ENCODE measurements at regions not wholly inside any gene's neighbourhood (a gene's known extent, or its start where the extent isn't known, plus 50 kb on each side); places are given as distances from the start of the nearest gene placed in this dataset.

GRCh38 chr4:62131049-62131448, 930.9 kb downstream of the ADGRL3 start:
- no peak for DNase-seq (ENCODE audit: low spot score)
- TF ChIP-seq, protein P1, sequence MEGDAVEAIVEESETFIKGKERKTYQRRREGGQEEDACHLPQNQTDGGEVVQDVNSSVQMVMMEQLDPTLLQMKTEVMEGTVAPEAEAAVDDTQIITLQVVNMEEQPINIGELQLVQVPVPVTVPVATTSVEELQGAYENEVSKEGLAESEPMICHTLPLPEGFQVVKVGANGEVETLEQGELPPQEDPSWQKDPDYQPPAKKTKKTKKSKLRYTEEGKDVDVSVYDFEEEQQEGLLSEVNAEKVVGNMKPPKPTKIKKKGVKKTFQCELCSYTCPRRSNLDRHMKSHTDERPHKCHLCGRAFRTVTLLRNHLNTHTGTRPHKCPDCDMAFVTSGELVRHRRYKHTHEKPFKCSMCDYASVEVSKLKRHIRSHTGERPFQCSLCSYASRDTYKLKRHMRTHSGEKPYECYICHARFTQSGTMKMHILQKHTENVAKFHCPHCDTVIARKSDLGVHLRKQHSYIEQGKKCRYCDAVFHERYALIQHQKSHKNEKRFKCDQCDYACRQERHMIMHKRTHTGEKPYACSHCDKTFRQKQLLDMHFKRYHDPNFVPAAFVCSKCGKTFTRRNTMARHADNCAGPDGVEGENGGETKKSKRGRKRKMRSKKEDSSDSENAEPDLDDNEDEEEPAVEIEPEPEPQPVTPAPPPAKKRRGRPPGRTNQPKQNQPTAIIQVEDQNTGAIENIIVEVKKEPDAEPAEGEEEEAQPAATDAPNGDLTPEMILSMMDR (IDR thresholded peaks at IDR 0.05) = no peak
- no peak overlapping the region for H3K27ac ChIP-seq
- H3K4me3 ChIP-seq = no peak overlapping the region

GRCh38 chr4:62130637-62131036, 930.5 kb downstream of the ADGRL3 start:
- Histone ChIP-seq H3K4me3 (no peak overlapping the region), H3K27ac (no peak overlapping the region)
- TF ChIP-seq, protein P1 (IDR thresholded peaks at IDR 0.05) = no peak
- DNase-seq (ENCODE audit: low spot score) = no peak

- Histone ChIP-seq H3K4me3 (no peak overlapping the region), H3K27ac (no peak overlapping the region)
- TF ChIP-seq, protein P1 (IDR thresholded peaks at IDR 0.05) = no peak
- DNase-seq (ENCODE audit: low spot score) = no peak
Observed at GRCh38 chr4:62130230-62130629, 930.1 kb downstream of the ADGRL3 start.
